Loucy (cell line): ENCODE measurements at regions not wholly inside any gene's neighbourhood (a gene's known extent, or its start where the extent isn't known, plus 50 kb on each side); places are given as distances from the start of the nearest gene placed in this dataset.

Experiments used
- H2AFZ ChIP-seq: fragments of 200-600 bp; sonication (generic); 2 replicates; pipeline ENCODE4 v1.6.0; 2016; ENCODE audit warnings: antibody characterized with exemption, mild to moderate bottlenecking, low read length, moderate library complexity
- H3F3A ChIP-seq: fragments of 200-600 bp; 2 replicates; pipeline ENCODE4 v1.6.0; 2016; ENCODE audit warnings: antibody characterized with exemption, low read depth, mild to moderate bottlenecking
- H3K27me3 ChIP-seq: fragments of 200-600 bp; sonication (generic); 2 replicates; pipeline ENCODE4 v1.6.1; 2014; ENCODE audit warnings: low read length, mild to moderate bottlenecking; ENCODE audit not compliant: insufficient read depth, poor library complexity, severe bottlenecking
- H3K36me3 ChIP-seq: fragments of 200-600 bp; sonication (generic); 2 replicates; pipeline ENCODE4 v1.6.1; 2016; ENCODE audit warnings: low read length; ENCODE audit not compliant: insufficient read depth
- H3K4me1 ChIP-seq: fragments of 200-600 bp; sonication (generic); 2 replicates; pipeline ENCODE4 v1.5.1; 2014; ENCODE audit warnings: low read length, mild to moderate bottlenecking; ENCODE audit not compliant: insufficient read depth, poor library complexity, severe bottlenecking
- H3K4me2 ChIP-seq: fragments of 200-600 bp; sonication (generic); 2 replicates; pipeline ENCODE4 v1.6.0; 2014; ENCODE audit warnings: antibody characterized with exemption, low read length, low read depth, mild to moderate bottlenecking; ENCODE audit not compliant: poor library complexity, severe bottlenecking
- H3K4me3 ChIP-seq: fragments of 200-600 bp; sonication (generic); 2 replicates; pipeline ENCODE4 v1.5.1; 2014; ENCODE audit warnings: low read length, mild to moderate bottlenecking, mixed read lengths; ENCODE audit not compliant: poor library complexity, severe bottlenecking
- H3K79me2 ChIP-seq: fragments of 200-600 bp; sonication (generic); 2 replicates; pipeline ENCODE4 v1.6.1; 2014; ENCODE audit warnings: low read length; ENCODE audit not compliant: insufficient read depth
- H3K9ac ChIP-seq: fragments of 200-600 bp; sonication (generic); 2 replicates; pipeline ENCODE4 v1.6.0; 2014; ENCODE audit warnings: mild to moderate bottlenecking, low read depth, low read length, moderate library complexity; ENCODE audit not compliant: poor library complexity, severe bottlenecking
- H3K9me2 ChIP-seq: fragments of 200-600 bp; sonication (generic); replicated peaks from 2 replicates; pipeline ENCODE4 v1.6.1; 2016; ENCODE audit warnings: low read depth, low read length, mixed read lengths
- H3K9me3 ChIP-seq: fragments of 200-600 bp; sonication (generic); 2 replicates; pipeline ENCODE4 v1.6.1; 2014; ENCODE audit warnings: mild to moderate bottlenecking, antibody characterized with exemption, low read length, low read depth; ENCODE audit not compliant: insufficient read depth
- H4K20me1 ChIP-seq: fragments of 200-600 bp; sonication (generic); 2 replicates; pipeline ENCODE4 v1.6.0; 2014; ENCODE audit warnings: antibody characterized with exemption, low read length, mild to moderate bottlenecking; ENCODE audit not compliant: insufficient read depth, poor library complexity, severe bottlenecking
- EZH2phosphoT487 ChIP-seq: fragments of 200-600 bp; IDR thresholded peaks from 2 replicates; pipeline ENCODE4 v1.6.1; 2018; ENCODE audit warnings: antibody characterized with exemption, mild to moderate bottlenecking, moderate library complexity, borderline replicate concordance
- TF ChIP-seq, protein P1 (sequence below): fragments of 200-600 bp; sonication (generic); conservative IDR thresholded peaks from 2 replicates; pipeline ENCODE4 v1.5.1; 2014; ENCODE audit warnings: mild to moderate bottlenecking, antibody characterized with exemption, low read length

DNA sequence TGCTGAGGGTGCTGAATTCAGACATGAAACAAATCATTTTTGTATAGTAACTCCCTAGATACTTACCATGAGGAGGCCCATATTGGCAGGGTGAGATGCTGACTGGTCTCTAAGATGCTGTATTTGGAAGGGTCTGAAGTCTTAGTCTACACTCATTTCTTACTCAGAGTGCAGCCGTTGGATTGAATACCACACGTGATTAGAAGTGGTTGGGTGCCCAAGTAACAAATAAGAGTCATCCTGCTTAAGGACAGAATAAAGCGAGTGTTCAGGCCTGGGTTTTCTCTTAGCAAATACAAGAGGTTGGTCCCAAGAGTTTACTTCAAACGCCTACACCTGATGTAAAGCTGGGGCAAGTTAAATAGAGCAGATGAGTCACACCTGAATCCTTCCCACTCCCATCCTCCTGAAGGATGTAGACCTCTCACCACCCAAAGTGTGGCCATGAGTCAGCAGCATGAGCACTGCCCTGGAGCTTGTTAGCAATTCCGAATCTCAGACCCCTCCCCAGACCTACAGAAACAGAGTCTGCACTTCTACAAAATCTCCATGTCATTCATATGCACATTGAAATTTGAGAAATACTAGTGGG, 284.6 kb upstream of the CDH5 start:
- Histone ChIP-seq H2AFZ (no peak overlapping the region), H3K4me3 (no peak overlapping the region), H3K4me1 (no peaks in the 10 kb centered on the region), H3K4me2 (no peak overlapping the region), H3K79me2 (no peaks in the 10 kb centered on the region), H3K27me3 (no peaks in the 10 kb centered on the region), H4K20me1 (no peaks in the 10 kb centered on the region), H3F3A (no peaks in the 10 kb centered on the region), H3K9me3 (no peaks in the 10 kb centered on the region), H3K36me3 (no peaks in the 10 kb centered on the region), H3K9ac (no peak overlapping the region), H3K9me2 (no peaks in the 10 kb centered on the region)
- no peak for TF ChIP-seq EZH2phosphoT487
- TF ChIP-seq, protein P1, sequence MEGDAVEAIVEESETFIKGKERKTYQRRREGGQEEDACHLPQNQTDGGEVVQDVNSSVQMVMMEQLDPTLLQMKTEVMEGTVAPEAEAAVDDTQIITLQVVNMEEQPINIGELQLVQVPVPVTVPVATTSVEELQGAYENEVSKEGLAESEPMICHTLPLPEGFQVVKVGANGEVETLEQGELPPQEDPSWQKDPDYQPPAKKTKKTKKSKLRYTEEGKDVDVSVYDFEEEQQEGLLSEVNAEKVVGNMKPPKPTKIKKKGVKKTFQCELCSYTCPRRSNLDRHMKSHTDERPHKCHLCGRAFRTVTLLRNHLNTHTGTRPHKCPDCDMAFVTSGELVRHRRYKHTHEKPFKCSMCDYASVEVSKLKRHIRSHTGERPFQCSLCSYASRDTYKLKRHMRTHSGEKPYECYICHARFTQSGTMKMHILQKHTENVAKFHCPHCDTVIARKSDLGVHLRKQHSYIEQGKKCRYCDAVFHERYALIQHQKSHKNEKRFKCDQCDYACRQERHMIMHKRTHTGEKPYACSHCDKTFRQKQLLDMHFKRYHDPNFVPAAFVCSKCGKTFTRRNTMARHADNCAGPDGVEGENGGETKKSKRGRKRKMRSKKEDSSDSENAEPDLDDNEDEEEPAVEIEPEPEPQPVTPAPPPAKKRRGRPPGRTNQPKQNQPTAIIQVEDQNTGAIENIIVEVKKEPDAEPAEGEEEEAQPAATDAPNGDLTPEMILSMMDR, result no peak

DNA sequence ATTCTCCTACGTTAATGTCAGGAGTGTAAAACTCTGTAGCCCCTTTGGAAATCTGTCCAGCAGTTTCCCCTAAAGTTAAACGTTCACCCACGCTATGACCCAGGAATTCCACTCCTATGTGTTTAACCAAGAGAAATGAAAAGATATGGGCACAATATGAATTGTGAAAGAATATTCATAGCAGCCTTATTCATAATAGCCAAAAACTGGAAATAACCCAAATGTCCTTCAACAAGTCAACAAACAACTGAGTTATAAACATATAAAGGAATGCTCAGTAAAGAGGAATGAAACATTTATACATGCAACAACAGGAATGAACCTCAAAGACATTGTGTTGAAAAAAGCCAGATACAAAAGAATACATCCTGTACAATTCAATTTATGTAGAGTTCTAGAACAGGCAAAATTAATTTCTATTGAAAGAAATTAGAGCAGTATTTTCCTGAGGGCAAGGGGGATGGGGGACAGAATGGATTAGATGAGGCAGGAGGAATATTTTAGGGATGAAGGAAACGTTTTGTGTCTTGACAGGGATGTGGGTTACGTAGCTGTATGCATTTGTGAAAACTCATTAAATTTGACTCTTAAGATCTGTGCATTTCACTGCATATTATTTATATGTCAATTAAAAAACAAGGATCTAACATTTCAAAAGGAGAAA, 286.7 kb upstream of the CDH5 start:
- no peak for TF ChIP-seq EZH2phosphoT487
- Histone ChIP-seq H3K36me3 (no peaks in the 10 kb centered on the region), H2AFZ (no peak overlapping the region), H3K79me2 (no peaks in the 10 kb centered on the region), H3K9ac (no peak overlapping the region), H3K4me3 (no peak overlapping the region), H3K4me1 (no peaks in the 10 kb centered on the region), H3K9me3 (no peaks in the 10 kb centered on the region), H3K9me2 (no peaks in the 10 kb centered on the region), H3K4me2 (no peak overlapping the region), H4K20me1 (no peaks in the 10 kb centered on the region), H3F3A (no peaks in the 10 kb centered on the region), H3K27me3 (no peaks in the 10 kb centered on the region)

DNA sequence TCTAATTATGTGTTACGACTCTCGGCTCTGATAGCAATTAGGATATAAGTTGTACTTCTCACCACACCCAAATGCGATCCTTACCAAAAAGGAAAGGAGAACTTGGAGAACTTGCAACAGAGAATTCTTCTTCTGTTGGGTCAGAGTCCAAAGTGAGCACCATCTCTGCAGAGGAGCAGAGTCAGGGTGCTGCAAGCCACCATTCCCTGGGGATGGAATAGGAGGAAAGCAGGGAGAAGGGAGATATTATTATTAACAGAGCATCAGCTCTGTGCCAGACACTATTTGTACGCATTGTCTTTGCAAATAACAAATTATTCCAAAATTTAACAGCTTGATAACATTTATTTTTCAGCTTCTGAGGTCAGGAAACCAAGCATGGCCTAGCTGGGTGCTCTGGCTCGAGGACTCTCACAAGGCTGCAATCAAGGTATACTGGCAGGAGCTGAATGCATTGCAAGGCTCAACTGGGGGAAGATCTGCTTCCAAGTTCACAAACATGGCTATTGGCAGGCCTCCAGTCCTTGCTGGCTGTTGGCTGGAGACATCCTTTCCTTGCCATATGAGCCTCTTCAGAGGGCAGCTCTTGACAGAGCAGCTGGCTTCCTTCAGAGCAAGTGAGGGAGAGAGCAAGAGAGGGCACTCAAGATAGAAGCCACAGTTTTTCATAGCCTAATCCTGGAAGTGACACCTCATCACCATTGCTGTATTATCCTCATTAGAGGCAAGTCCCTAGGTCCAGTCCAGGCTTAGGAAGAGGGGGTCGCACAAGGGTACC, 296.2 kb upstream of the CDH5 start:
- Histone ChIP-seq H3K4me1 (no peaks in the 10 kb centered on the region), H3K9me3 (no peaks in the 10 kb centered on the region), H3F3A (no peaks in the 10 kb centered on the region), H3K4me3 (no peak overlapping the region), H3K79me2 (no peaks in the 10 kb centered on the region), H3K4me2 (no peak overlapping the region), H3K27me3 (no peaks in the 10 kb centered on the region), H2AFZ (no peak overlapping the region), H4K20me1 (no peaks in the 10 kb centered on the region), H3K9me2 (no peaks in the 10 kb centered on the region), H3K36me3 (no peaks in the 10 kb centered on the region), H3K9ac (no peak overlapping the region)
- no peak for TF ChIP-seq EZH2phosphoT487
- TF ChIP-seq, protein P1, result no peak
